ENCODE measurements at regions not wholly inside any gene's neighbourhood (a gene's known extent, or its start where the extent isn't known, plus 50 kb on each side); places are given as distances from the start of the nearest gene placed in this dataset.

GRCh38 chr5:29161399-29162291, 2031.8 kb upstream of the CDH6 start:
- no peak for ATAC-seq
- intact Hi-C loops (cut with DNase I), result no loop called here
- no peaks in the 10 kb centered on the region for H3K9me3 ChIP-seq
- DNase-seq, result no peak
- no peak overlapping the region for H3K4me3 ChIP-seq
- TF ChIP-seq CTCF (IDR thresholded peaks at IDR 0.05), result no peak
- H3K27me3 ChIP-seq (ENCODE audit: low read depth), result no peaks in the 10 kb centered on the region
- H3K36me3 ChIP-seq, result no peaks in the 10 kb centered on the region
- no peak overlapping the region for H3K27ac ChIP-seq
- H3K4me1 ChIP-seq, result no peaks in the 10 kb centered on the region

GRCh38 chr5:29157975-29158374, 2035.5 kb upstream of the CDH6 start:
- Histone ChIP-seq H3K9me3 (no peaks in the 10 kb centered on the region), H3K4me1 (no peaks in the 10 kb centered on the region), H3K27me3 (ENCODE audit: low read depth) (no peaks in the 10 kb centered on the region), H3K4me3 (no peak overlapping the region), H3K36me3 (no peaks in the 10 kb centered on the region), H3K27ac (no peak overlapping the region)
- no peak for DNase-seq
- no peak for ATAC-seq
- TF ChIP-seq CTCF (IDR thresholded peaks at IDR 0.05), result no peak
- intact Hi-C loops (cut with DNase I), result no loop called here

GRCh38 chr5:29150840-29151239, 2042.6 kb upstream of the CDH6 start:
- Histone ChIP-seq H3K4me1 (no peaks in the 10 kb centered on the region), H3K36me3 (no peaks in the 10 kb centered on the region), H3K9me3 (no peaks in the 10 kb centered on the region), H3K27ac (no peak overlapping the region), H3K4me3 (no peak overlapping the region), H3K27me3 (ENCODE audit: low read depth) (no peaks in the 10 kb centered on the region)
- ATAC-seq, result no peak
- DNase-seq, result no peak
- intact Hi-C loops (cut with DNase I), result no loop called here
- TF ChIP-seq CTCF (IDR thresholded peaks at IDR 0.05), result no peak

- no peak for ATAC-seq
- H3K9me3 ChIP-seq, result no peaks in the 10 kb centered on the region
- intact Hi-C loops (cut with DNase I), result no loop called here
- H3K27ac ChIP-seq, result no peak overlapping the region
- no peaks in the 10 kb centered on the region for H3K4me1 ChIP-seq
- H3K36me3 ChIP-seq, result no peaks in the 10 kb centered on the region
- DNase-seq, result no peak
- no peak for TF ChIP-seq CTCF (IDR thresholded peaks at IDR 0.05)
- no peaks in the 10 kb centered on the region for H3K27me3 ChIP-seq (ENCODE audit: low read depth)
- no peak overlapping the region for H3K4me3 ChIP-seq
These were observed 2044.9 kb upstream of the CDH6 start for GRCh38 chr5:29148581-29148980.

- no peak overlapping the region for H3K4me3 ChIP-seq
- H3K27me3 ChIP-seq (ENCODE audit: low read depth), result no peaks in the 10 kb centered on the region
- no peak for DNase-seq
- no peak for ATAC-seq
- no peak for TF ChIP-seq CTCF (IDR thresholded peaks at IDR 0.05)
- no peaks in the 10 kb centered on the region for H3K4me1 ChIP-seq
- H3K9me3 ChIP-seq, result no peaks in the 10 kb centered on the region
- H3K36me3 ChIP-seq, result no peaks in the 10 kb centered on the region
- no peak overlapping the region for H3K27ac ChIP-seq
- intact Hi-C loops (cut with DNase I), result no loop called here
These were observed 2045.4 kb upstream of the CDH6 start for GRCh38 chr5:29148073-29148472.
